Fibroblast of the aortic adventitia (primary cell): ENCODE measurements at regions not wholly inside any gene's neighbourhood (a gene's known extent, or its start where the extent isn't known, plus 50 kb on each side); places are given as distances from the start of the nearest gene placed in this dataset.

Experiments used
- DNase-seq: peaks from one replicate; pipeline ENCODE4 v3.0.0-alpha.2; 2010; ENCODE audit warnings: low read depth
- H3K4me3 ChIP-seq: 2 replicates; pipeline ENCODE4 v1.5.1; 2011; ENCODE audit warnings: low read depth, mild to moderate bottlenecking, control low read depth, low read length, moderate library complexity
- TF ChIP-seq, protein P1 (sequence below): IDR thresholded peaks from 2 replicates; pipeline ENCODE4 v1.5.1; 2011; ENCODE audit warnings: mild to moderate bottlenecking, low read length, control low read depth, inconsistent platforms; ENCODE audit not compliant: insufficient read depth

- H3K4me3 ChIP-seq = no peak overlapping the region
- DNase-seq = no peak
- TF ChIP-seq, protein P1, sequence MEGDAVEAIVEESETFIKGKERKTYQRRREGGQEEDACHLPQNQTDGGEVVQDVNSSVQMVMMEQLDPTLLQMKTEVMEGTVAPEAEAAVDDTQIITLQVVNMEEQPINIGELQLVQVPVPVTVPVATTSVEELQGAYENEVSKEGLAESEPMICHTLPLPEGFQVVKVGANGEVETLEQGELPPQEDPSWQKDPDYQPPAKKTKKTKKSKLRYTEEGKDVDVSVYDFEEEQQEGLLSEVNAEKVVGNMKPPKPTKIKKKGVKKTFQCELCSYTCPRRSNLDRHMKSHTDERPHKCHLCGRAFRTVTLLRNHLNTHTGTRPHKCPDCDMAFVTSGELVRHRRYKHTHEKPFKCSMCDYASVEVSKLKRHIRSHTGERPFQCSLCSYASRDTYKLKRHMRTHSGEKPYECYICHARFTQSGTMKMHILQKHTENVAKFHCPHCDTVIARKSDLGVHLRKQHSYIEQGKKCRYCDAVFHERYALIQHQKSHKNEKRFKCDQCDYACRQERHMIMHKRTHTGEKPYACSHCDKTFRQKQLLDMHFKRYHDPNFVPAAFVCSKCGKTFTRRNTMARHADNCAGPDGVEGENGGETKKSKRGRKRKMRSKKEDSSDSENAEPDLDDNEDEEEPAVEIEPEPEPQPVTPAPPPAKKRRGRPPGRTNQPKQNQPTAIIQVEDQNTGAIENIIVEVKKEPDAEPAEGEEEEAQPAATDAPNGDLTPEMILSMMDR = no peak
Observed at GRCh38 chr7:33730958-33731357, 174.4 kb upstream of the BMPER start.

DNA sequence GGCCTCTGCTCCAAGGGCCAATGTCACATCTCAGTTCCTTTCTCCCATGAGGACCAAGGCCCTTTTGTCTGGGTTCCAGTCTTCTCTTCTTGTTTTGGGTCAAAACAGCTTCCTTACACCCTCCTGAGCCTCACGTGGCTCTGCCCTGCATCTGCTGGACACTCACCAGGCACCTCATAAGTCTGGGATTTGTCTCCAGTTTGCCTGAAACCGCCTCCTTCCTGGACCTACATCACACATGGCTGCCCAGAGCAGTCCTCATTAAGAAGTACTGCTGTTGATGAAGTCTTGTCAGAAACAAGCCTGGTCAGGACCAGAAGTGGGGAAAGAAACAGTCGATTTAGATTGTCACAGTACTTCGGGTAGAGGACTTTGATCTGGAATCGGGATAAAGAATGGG, 173.4 kb upstream of the BMPER start:
- DNase-seq = no peak
- H3K4me3 ChIP-seq = no peak overlapping the region
- TF ChIP-seq, protein P1 = no peak

- no peak for DNase-seq
- TF ChIP-seq, protein P1 = no peak
- no peak overlapping the region for H3K4me3 ChIP-seq
Observed at GRCh38 chr7:33732462-33732861, 172.9 kb upstream of the BMPER start.

- DNase-seq = no peak
- TF ChIP-seq, protein P1 = no peak
- H3K4me3 ChIP-seq = no peak overlapping the region
Observed at GRCh38 chr7:33733870-33734650, 171.3 kb upstream of the BMPER start.

GRCh38 chr7:33735403-33735802, 169.9 kb upstream of the BMPER start:
- TF ChIP-seq, protein P1 = no peak

GRCh38 chr7:33736521-33737221, 168.7 kb upstream of the BMPER start:
- TF ChIP-seq, protein P1 = no peak
- H3K4me3 ChIP-seq = no peak overlapping the region
- no peak for DNase-seq

More at GRCh38 chr7:33735403-33735802, 169.9 kb upstream of the BMPER start:
- no peak overlapping the region for H3K4me3 ChIP-seq
- no peak for DNase-seq
